IMR-90 (cell line): ENCODE measurements at regions not wholly inside any gene's neighbourhood (a gene's known extent, or its start where the extent isn't known, plus 50 kb on each side); places are given as distances from the start of the nearest gene placed in this dataset.

Experiments
- ATAC-seq: fragments of 200-7000 bp; cut with Tn5 transposase; 2 replicates; pipeline ENCODE4 v1.9.1; 2020; ENCODE audit warnings: low read depth, mild to moderate bottlenecking, moderate library complexity
- BruUV-seq: library from RNA; stranded (reverse); fragments of 400-500 nt; replicated peaks from 2 replicates; lab custom pipeline; 2021; lab: Mats Ljungman, UMichigan
- CTCF ChIA-PET: fragments of 300-600 bp; formaldehyde crosslinking; extraction: SDS; loops from one replicate; lab custom pipeline; 2021; ENCODE audit warnings: antibody characterized with exemption; lab: Yijun Ruan, JAX
- POLR2A ChIA-PET: fragments of 300-600 bp; sonication (Branson Sonifier 250); formaldehyde crosslinking; loops from one replicate; lab custom pipeline; 2022; ENCODE audit warnings: antibody characterized with exemption; ENCODE audit not compliant: unreplicated experiment; lab: Charles Lee
- DNase-seq: peaks from one replicate; pipeline ENCODE4 v3.0.0; 2013
- H2AFZ ChIP-seq: replicated peaks from 2 replicates; pipeline ENCODE3; 2013; ENCODE audit warnings: low read length, mild to moderate bottlenecking; ENCODE audit not compliant: poor library complexity
- H2AK5ac ChIP-seq: 2 replicates; pipeline ENCODE4 v1.6.1; 2013; ENCODE audit warnings: low read depth, low read length, inconsistent platforms
- H2AK9ac ChIP-seq: replicated peaks from 2 replicates; pipeline ENCODE3; 2013; ENCODE audit warnings: mild to moderate bottlenecking, low read depth, low read length, moderate library complexity; ENCODE audit not compliant: poor library complexity
- H2BK120ac ChIP-seq: 2 replicates; pipeline ENCODE4 v1.6.1; 2013; ENCODE audit warnings: low read depth, low read length, inconsistent platforms
- H2BK15ac ChIP-seq: 3 replicates; pipeline ENCODE4 v1.6.1; 2013; ENCODE audit warnings: low read depth, low read length, inconsistent platforms
- H2BK20ac ChIP-seq: 2 replicates; pipeline ENCODE4 v1.6.1; 2013; ENCODE audit warnings: low read depth, mild to moderate bottlenecking, inconsistent platforms, low read length, moderate library complexity
- H2BK5ac ChIP-seq: 2 replicates; pipeline ENCODE4 v1.6.1; 2013; ENCODE audit warnings: mild to moderate bottlenecking, low read depth, low read length, inconsistent platforms; ENCODE audit not compliant: poor library complexity, severe bottlenecking
- H3K14ac ChIP-seq: replicated peaks from 2 replicates; pipeline ENCODE4 v1.6.1; 2013; ENCODE audit warnings: low read depth, low read length, inconsistent platforms
- H3K18ac ChIP-seq: 2 replicates; pipeline ENCODE4 v1.6.1; 2013; ENCODE audit warnings: low read depth, low read length, control low read depth
- H3K23ac ChIP-seq: 2 replicates; pipeline ENCODE4 v1.6.1; 2013; ENCODE audit warnings: low read depth, low read length, inconsistent platforms
- H3K27ac ChIP-seq: 2 replicates; pipeline ENCODE4 v1.5.1; 2013; ENCODE audit warnings: mild to moderate bottlenecking, control low read depth, low read length; ENCODE audit not compliant: insufficient read depth
- H3K27me3 ChIP-seq: 2 replicates; pipeline ENCODE4 v1.6.1; 2013; ENCODE audit warnings: low read length; ENCODE audit not compliant: control insufficient read depth, insufficient read depth
- H3K36me3 ChIP-seq: 2 replicates; pipeline ENCODE4 v1.6.1; 2013; ENCODE audit warnings: low read length, mixed read lengths; ENCODE audit not compliant: control insufficient read depth, insufficient read depth
- H3K4ac ChIP-seq: 2 replicates; pipeline ENCODE4 v1.6.1; 2013; ENCODE audit warnings: low read depth, low read length, inconsistent platforms
- H3K4me1 ChIP-seq: 2 replicates; pipeline ENCODE4 v1.6.1; 2013; ENCODE audit warnings: low read length, mixed read lengths; ENCODE audit not compliant: control insufficient read depth, insufficient read depth
- H3K4me2 ChIP-seq: 2 replicates; pipeline ENCODE4 v1.6.1; 2013; ENCODE audit warnings: low read depth, mild to moderate bottlenecking, control low read depth, low read length, moderate library complexity
- H3K4me3 ChIP-seq: 2 replicates; pipeline ENCODE4 v1.5.1; 2013; ENCODE audit warnings: low read depth, mild to moderate bottlenecking, control low read depth, low read length, moderate library complexity; ENCODE audit not compliant: insufficient read depth
- H3K56ac ChIP-seq: 2 replicates; pipeline ENCODE4 v1.6.1; 2013; ENCODE audit warnings: low read length, inconsistent platforms; ENCODE audit not compliant: insufficient read depth; ENCODE audit errors: extremely low read depth
- H3K79me1 ChIP-seq, 2 experiments: 2 replicates each; pipeline ENCODE4 v1.6.1; 2013; ENCODE audit warnings: low read length in 2 of 2, inconsistent platforms in 1 of 2, low read depth in 1 of 2
- H3K9ac ChIP-seq: 2 replicates; pipeline ENCODE4 v1.6.1; 2013; ENCODE audit warnings: low read depth, low read length, control low read depth
- H3K9me1 ChIP-seq: 2 replicates; pipeline ENCODE4 v1.6.1; 2013; ENCODE audit warnings: low read length, inconsistent platforms; ENCODE audit not compliant: insufficient read depth
- H3K9me3 ChIP-seq: 2 replicates; pipeline ENCODE4 v1.6.1; 2013; ENCODE audit warnings: low read length; ENCODE audit not compliant: control insufficient read depth, insufficient read depth
- H4K20me1 ChIP-seq: 2 replicates; pipeline ENCODE4 v1.6.1; 2013; ENCODE audit warnings: low read length, inconsistent platforms; ENCODE audit not compliant: insufficient read depth
- H4K5ac ChIP-seq: 2 replicates; pipeline ENCODE4 v1.6.1; 2013; ENCODE audit warnings: mild to moderate bottlenecking, low read depth, low read length, control low read depth
- H4K8ac ChIP-seq, 2 experiments: 2 replicates each; pipeline ENCODE4 v1.6.1; 2013; ENCODE audit warnings: low read depth in 2 of 2, low read length in 2 of 2, control low read depth in 1 of 2, inconsistent platforms in 1 of 2
- H4K91ac ChIP-seq: 2 replicates; pipeline ENCODE4 v1.6.1; 2013; ENCODE audit warnings: low read depth, low read length, inconsistent platforms; ENCODE audit not compliant: insufficient read depth
- BHLHE40 ChIP-seq: fragments of 150-350 bp; IDR thresholded peaks from 2 replicates; pipeline ENCODE4 v1.6.1; 2016; ENCODE audit warnings: mild to moderate bottlenecking, low read depth, low read length
- CEBPB ChIP-seq: IDR thresholded peaks from 2 replicates; pipeline ENCODE4 v1.6.1; 2012; ENCODE audit warnings: low read depth, low read length, improper control_type of control experiment
- RAD21 ChIP-seq: IDR thresholded peaks from 2 replicates; pipeline ENCODE4 v1.6.1; 2012; ENCODE audit warnings: low read length, improper control_type of control experiment
- RCOR1 ChIP-seq: IDR thresholded peaks from 2 replicates; pipeline ENCODE4 v1.6.1; 2012; ENCODE audit warnings: mild to moderate bottlenecking, low read length, improper control_type of control experiment; ENCODE audit not compliant: insufficient replicate concordance
- WGBS, 2 experiments: methylation state at CpG; one replicate each; pipeline versions ENCODE4 v1.1.5 to v1.1.7; 2013; ENCODE audit warnings: missing lambda C conversion rate in 2 of 2; ENCODE audit not compliant: insufficient read length in 1 of 2; ENCODE audit errors: extremely low coverage in 2 of 2; 5-methylcytosine and 5-hydroxymethylcytosine counted together
- dilution Hi-C: fragments of 300-500 bp; cut with HindIII; formaldehyde crosslinking; loops from one replicate; pipeline ENCODE4 v1.14.3; 2018; ENCODE audit warnings: low sequenced_read_pairs; ENCODE audit not compliant: unreplicated experiment
- in situ Hi-C: fragments of 300-500 bp; cut with MboI; formaldehyde crosslinking; loops from 3 replicates; pipeline ENCODE4 v1.14.3; 2019; ENCODE audit warnings: low sequenced_read_pairs, inconsistent platforms, mixed read lengths
- intact Hi-C: fragments of 100-400 bp; cut with micrococcal nuclease; formaldehyde crosslinking; loops from 2 replicates; pipeline ENCODE4 v1.10.0; 2022
- TF ChIP-seq, protein P1 (sequence below): fragments of 150-350 bp; IDR thresholded peaks from 2 replicates; pipeline ENCODE4 v1.6.1; 2017; ENCODE audit warnings: mild to moderate bottlenecking, antibody characterized with exemption, low read length, low read depth

DNA sequence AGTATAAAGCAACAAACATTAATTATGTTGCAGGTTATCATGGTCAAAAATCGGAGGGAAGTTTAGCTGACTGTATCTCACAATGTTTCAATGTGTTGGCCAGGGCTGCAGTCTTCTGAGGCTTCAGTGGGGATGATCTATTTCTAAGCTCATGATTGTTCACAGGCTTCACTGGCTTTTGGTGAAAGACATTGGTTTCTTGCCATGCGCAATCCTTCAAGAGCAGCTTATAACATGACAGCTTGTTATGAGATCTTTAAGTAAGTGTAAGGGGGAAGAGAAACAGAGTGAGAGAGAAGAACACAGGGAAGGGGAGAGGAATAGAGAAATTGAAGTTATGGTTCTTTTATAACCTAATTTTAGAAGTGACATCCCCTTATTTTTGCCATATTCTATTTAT lies 385.9 kb upstream of the CHD1 start:
- WGBS, 2 experiments: no CpG with 5 or more reads among the region's 2 CpGs

More for the DNA sequence above, 385.9 kb upstream of the CHD1 start:
- no peak overlapping the region for H3K14ac ChIP-seq
- TF ChIP-seq RAD21 (no peak), RCOR1 (no peak), BHLHE40 (no peak), CEBPB (no peak)
- TF ChIP-seq, protein P1, sequence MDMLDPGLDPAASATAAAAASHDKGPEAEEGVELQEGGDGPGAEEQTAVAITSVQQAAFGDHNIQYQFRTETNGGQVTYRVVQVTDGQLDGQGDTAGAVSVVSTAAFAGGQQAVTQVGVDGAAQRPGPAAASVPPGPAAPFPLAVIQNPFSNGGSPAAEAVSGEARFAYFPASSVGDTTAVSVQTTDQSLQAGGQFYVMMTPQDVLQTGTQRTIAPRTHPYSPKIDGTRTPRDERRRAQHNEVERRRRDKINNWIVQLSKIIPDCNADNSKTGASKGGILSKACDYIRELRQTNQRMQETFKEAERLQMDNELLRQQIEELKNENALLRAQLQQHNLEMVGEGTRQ: no peak
- H3K9me1 ChIP-seq: no peaks in the 10 kb centered on the region
- H3K23ac ChIP-seq: no peak overlapping the region
- DNase-seq: no peak
- no peak overlapping the region for H4K8ac ChIP-seq
- H4K20me1 ChIP-seq: no peaks in the 10 kb centered on the region
- no peak overlapping the region for H2AFZ ChIP-seq
- intact Hi-C loops: no loop called here
- H3K36me3 ChIP-seq: no peaks in the 10 kb centered on the region
- H3K9ac ChIP-seq: no peak overlapping the region
- H3K56ac ChIP-seq: no peak overlapping the region
- H3K4me2 ChIP-seq: no peak overlapping the region
- H2BK20ac ChIP-seq: no peak overlapping the region
- H3K18ac ChIP-seq: no peak overlapping the region
- no peaks in the 10 kb centered on the region for H3K79me1 ChIP-seq
- H3K4ac ChIP-seq: no peak overlapping the region
- no peak overlapping the region for H2AK5ac ChIP-seq
- no TSS peak for BruUV-seq
- H3K4me3 ChIP-seq: no peak overlapping the region
- H3K9me3 ChIP-seq: peaks cover 5% of the 10 kb centered on the region; the same call in 1 of the 2 replicates
- in situ Hi-C loops: no loop called here
- no peaks in the 10 kb centered on the region for H3K4me1 ChIP-seq
- no peaks in the 10 kb centered on the region for H3K27me3 ChIP-seq
- no peak overlapping the region for H4K5ac ChIP-seq
- H2BK5ac ChIP-seq: no peak overlapping the region
- POLR2A ChIA-PET: no interaction called here
- ATAC-seq: no peak
- no peak overlapping the region for H2BK15ac ChIP-seq
- no peak overlapping the region for H4K91ac ChIP-seq
- H3K27ac ChIP-seq: no peak overlapping the region
- CTCF ChIA-PET: no interaction called here
- H2BK120ac ChIP-seq: no peak overlapping the region
- H2AK9ac ChIP-seq: no peak overlapping the region
- dilution Hi-C loops: no loop called here
